Right ventricle myocardium inferior (tissue), 1 donor: ENCODE measurements at regions not wholly inside any gene's neighbourhood (a gene's known extent, or its start where the extent isn't known, plus 50 kb on each side); places are given as distances from the start of the nearest gene placed in this dataset.
"Not testable (repeated sequence)": the region's sequence is repeated elsewhere in the genome, so short reads cannot be mapped to it uniquely, and the experiment has no call there.

ENCODE experiments used
- ATAC-seq: fragments of 200-7000 bp; cut with Tn5 transposase; one replicate; pipeline ENCODE4 v1.9.1; 2020; ENCODE audit warnings: mild to moderate bottlenecking, moderate library complexity
- DNase-seq: peaks from one replicate; pipeline ENCODE4 v3.0.0; 2021; ENCODE audit errors: missing footprints
- intact Hi-C: fragments of 100-400 bp; cut with DNase I; formaldehyde crosslinking; loops from one replicate; pipeline ENCODE4 v1.11.0; 2022
- donor health status: DM: no; HTN: yes; CAD: no; lungs with severe emphysema.

DNA sequence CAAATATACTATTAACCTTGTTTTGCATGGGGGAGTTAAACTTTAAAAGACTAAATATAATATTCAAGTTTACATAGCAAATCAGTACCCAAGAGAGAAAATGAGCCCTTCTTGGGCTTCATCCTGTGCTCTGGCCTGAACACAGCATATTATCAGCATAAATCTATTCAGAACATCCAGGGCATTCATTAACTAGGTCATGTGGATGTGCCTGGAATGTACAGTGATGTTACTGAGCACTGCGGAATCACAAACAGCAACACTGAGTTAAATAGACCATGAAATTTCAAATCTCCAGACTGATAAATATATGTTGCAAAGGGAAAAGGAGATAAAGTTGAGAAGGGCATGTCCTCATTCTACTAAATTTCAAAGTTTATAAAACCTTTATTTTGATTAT is 426.4 kb downstream of the AASDHPPT start:
- intact Hi-C loops, result no loop called here
- no peak for ATAC-seq

DNA sequence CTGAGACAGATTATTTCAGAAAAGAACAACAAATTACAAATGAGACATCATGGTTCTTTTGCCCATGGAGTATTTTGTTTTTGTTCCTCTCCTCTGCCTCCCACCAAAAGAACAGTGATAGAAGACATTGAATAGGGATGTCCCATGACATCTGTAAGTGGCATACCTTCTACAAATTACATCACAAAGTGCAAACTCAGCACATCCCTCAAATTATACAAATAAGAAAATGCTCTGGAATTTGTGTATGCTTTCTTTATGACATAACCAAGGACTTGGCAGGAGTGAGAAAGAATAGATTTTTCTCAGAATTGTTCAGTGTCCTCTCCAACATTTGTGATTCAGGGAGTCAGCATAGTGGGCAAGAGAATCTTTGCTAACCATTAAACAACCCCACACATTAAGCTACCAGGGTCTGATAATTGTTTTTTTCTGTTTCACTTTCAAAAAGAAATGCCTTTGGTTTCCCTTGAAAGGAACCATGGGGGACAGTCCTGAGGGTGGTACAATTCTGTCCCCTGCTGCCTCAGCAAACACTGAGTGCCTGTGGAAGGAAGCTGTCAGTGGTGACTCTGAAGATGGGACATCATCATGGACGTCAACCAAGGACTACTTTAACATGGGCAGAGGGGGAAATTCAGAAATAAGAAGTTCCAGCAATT is 430.3 kb downstream of the AASDHPPT start:
- intact Hi-C loops, result no loop called here
- DNase-seq (no peak), ATAC-seq (no peak)

More for the DNA sequence above, 426.4 kb downstream of the AASDHPPT start:
- DNase-seq, result no peak

DNA sequence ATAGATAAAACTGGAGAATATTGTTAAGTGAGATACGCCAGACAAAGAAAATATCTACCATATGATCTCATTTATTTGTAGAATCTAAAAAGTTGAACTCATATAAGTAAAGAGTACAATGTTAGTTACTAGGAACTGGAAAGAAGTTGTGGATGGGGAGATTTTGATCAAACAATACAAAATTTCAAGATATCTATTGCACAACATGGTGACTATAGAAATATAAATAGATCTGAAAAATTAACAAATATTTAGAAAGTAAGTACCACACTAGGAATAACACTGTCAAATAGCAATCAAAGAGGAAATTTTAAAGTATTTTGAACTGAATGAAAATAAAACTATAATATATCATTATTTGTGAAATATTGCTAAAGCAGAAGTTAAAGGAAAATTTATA is 437.2 kb downstream of the AASDHPPT start:
- DNase-seq (no peak), ATAC-seq (no peak)
- intact Hi-C loops, result no loop called here

DNA sequence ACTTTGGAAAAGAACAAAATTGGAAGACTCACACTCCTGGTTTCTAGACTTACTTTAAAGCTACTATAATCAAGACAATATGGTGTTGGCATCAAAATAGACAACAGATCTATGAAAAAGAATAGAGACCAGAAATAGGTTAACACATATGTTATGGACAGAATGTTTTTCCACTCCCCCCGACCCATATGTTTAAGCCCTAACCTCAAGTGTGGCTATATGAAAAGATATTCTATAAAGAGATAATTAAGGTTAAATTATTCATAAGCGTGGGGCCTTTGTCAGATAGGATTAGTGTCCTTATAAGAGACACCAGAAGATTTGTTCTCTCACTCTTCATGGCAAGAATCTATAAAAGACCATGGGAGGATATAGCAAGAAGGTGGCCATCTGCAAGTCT is 440.0 kb downstream of the AASDHPPT start:
- ATAC-seq (no peak), DNase-seq (no peak)
- intact Hi-C loops, result loop anchor here (2.0 kb wide), 1 partner anchor 51 kb away; no protein-coding TSS in a partner anchor

DNA sequence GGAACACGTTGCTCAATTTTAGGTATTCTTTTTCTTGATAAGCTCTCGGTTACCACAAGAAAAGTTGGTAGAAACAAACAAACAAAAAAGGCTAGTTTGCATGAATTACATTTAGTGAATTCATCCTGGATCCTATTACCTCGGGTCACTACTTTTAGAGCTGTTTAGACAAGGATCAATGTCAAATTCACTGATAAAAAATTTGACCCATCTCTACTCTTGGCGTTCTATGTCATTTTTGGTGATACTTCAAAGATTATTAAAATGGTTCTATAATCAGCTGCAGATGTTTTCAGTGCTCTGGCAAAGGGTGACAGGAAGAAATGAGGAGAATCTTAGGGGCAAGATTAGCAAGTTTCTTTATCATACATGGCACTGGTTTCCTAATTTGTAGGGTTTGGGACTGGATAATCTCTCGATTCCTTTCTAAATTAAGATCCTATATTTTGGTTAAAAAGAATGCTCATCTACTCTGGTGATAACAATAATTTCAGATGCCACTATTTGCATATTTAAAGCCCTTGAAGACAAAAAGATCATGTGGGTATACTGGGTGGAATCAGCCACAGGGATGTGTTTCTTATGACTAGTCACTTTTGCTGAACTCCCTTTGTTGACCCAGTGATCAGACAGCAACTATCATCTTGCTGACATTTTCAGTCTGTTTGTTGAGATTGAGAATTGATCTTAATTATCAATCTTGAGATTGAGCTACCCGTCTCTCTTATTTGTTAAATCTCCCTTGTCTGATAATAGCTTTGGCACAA is 442.9 kb downstream of the AASDHPPT start:
- intact Hi-C loops, result no loop called here
- ATAC-seq (no peak), DNase-seq (no peak)

DNA sequence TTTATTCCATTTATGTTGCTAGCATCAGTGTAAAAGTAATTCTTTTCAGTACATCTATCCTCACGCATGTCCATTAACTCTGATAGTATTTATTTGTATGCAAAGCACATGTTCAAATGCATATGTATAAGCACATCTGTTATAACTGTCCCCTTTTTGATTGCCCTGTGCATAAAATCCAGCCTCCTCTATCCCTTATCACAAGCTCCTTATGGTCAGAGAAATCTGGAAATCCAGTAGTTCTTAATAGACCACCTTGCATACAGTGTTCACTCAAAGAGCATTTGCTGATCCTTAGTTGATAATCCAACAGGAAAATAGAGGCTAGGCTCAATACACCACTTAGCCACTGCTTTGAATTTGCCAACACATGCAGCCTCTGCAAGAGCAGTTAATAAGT is 443.5 kb downstream of the AASDHPPT start:
- DNase-seq, result no peak
- intact Hi-C loops, result no loop called here
- ATAC-seq, result no peak

DNA sequence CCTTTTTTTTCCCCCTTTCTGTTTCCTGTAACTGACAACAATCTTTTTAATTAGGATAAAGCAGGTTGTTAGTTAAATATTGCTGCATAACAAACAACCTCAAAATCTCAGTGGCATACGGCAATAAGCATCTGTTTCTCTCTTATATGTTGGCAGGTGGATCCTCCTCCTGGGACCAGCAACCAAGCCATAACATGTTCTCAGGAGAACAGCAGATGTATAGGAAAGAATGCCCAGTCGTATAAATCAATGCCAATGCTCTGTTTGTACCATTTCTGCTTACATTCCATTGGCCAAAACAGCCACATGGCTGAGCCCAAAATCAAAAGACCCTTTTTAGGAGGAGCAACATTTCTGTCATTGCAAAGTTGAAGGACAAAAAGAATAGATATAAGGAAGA is 445.7 kb downstream of the AASDHPPT start:
- ATAC-seq, result no peak
- intact Hi-C loops, result no loop called here
- no peak for DNase-seq

DNA sequence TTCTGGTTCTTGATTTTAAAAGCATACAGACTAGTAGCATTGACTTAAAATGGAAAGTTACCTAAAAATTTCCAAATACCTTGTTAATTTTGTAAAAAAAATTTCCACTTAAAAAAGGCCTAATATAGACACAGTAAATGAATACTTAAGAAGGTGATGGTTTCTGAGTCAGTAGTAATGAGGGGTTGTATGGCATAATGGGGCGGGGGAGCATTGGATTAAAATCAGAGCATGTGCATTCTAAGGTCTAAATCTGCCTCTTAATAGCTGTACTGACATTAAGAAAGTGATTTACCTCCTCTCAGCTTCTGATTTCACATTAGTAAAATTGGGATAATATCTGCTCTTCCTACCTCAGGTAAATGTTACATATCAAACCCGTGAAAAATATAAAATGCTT is 446.5 kb downstream of the AASDHPPT start:
- intact Hi-C loops, result no loop called here
- DNase-seq, result no peak
- no peak for ATAC-seq

DNA sequence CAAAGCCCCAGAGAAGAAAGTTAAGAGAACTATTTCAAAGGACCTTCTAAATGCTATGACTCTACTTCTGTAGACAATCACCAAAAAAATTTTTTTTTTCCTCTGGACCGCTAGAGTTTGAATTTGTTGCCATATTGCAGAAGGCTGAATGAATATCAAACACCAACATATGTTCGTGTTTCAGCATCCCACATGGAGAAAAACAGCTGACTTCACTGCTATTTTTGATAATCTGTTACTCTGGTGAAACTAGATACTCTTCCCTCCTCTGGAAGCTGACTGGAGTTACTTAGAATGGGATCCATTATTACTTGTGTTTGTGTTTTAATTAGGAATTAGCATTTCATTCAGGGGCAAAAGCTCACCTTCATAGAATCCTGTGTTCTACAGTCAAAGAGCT is 447.0 kb downstream of the AASDHPPT start:
- no peak for ATAC-seq
- no peak for DNase-seq
- intact Hi-C loops, result no loop called here

DNA sequence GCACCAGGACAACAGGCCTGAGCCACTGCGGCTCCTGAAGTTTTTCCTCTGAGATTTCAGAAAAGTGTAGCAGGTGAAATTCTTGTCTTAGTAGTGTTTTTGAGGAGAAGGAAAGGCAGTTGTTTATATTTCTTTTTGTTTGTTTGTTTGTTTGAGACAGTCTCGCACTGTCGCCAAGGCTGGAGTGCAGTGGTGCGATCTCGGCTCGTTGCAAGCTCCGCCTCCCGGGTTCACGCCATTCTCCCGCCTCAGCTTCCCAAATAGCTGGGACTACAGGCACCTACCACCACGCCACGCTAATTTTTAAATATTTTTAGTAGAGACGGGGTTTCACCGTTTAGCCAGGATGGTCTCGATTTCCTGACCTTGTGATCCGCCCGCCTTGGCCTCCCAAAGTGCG is 454.2 kb downstream of the AASDHPPT start:
- intact Hi-C loops, ATAC-seq: not testable (repeated sequence)
- DNase-seq, result peak; percentile 45

DNA sequence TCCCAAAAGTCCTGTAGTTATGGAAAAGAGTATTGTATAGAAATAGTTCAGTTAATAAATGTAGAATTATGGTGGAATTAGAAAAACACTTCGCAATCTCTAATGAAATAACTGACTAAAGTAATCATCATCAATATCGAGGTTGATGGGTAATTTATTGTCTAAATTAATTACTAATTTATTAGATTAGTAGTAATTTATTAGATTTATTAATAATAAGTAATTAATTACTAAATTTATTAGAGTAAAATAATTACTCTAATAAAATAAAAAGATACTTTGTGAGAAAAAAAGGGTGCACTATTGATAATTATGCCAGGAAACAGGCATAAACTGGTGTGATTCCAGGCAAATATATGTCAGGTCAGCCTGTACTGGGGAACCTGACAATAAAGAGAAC is 455.6 kb downstream of the AASDHPPT start:
- intact Hi-C loops, result no loop called here
- no peak for DNase-seq
- ATAC-seq, result no peak

DNA sequence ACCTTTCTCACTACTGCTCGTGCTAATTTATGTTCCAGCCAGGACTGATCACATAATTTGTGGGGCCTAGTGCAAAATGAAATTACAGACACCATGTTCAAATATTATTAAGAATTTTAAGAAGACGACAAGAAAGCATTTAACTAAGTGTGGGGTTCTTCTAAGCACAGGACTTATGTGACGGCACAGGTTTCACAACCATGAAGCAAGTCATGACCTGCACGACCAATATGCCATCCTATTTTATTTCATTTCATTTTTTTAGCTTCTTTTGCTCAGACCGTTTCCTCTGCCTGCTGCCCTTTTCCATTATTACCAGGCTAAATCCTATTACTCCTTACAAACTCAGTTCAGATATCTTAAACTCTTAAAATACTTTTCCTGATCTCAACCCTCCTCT is 462.5 kb downstream of the AASDHPPT start:
- intact Hi-C loops, result no loop called here
- DNase-seq (no peak), ATAC-seq (no peak)

DNA sequence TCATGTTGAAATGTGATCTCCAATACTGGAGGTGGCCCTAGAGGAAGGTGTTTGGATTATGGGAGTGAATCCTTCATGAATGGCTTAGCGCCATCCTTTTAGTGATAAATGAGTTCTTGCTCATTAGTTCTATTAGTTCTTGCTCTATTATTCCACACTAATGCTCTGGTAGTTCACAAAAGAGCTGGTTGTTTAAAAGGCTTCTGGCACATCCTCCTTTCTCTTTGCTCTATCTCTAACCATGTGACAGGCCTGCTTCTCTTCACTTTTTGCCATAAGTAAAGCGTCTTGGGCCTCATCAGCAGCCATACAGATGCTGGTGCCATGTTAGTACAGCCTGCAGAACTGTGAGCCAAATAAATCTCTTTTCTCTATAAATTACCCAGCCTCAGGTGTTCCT is 469.9 kb downstream of the GUCY1A2 start:
- ATAC-seq (no peak), DNase-seq (no peak)
- intact Hi-C loops, result no loop called here

DNA sequence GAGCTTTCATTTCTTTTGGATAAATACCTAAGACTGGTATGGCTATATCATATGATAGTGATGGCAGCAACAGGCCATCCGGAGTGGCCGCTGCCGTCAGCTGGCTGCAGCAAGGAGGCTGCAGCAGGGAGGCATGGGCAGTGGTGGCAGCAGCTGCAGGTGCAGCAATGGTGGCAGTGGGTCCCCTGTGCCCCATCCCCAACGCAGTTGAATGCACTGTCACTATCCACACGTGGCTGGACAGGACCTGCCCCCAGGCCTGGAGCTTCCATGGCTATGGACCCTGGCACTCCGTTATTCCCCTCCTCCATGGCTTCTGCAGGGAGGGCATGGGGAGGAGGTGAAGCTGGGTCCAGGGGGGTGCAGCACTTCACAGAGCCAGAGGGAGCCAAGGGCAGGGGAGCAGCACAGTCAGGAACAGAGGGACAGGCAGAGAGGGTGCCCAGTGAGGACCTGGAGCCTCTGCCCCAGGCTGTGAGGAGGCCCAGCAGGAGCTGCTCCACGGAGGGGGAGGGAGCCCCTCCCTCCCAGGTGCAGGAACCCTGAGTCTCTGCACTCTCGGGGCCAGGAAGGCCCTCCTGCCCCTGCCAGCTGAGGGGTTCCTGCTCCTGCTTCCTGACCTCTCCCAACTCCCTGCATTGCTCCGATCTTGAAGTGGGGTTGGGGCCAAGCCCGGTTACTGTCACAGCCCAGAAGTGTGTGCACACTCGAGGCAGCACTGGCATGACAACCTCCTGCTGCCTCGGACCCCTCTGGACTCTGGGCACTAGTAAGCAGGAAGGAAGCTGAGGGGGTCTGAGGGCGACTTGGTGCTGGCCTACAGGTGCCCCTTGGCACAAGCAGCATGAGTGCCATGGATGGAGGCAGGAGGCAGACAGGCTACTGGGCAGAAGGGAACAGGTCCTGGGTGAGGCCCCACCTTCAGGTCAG is 466.3 kb downstream of the GUCY1A2 start:
- DNase-seq, result no peak
- intact Hi-C loops, result no loop called here
- ATAC-seq, result no peak

DNA sequence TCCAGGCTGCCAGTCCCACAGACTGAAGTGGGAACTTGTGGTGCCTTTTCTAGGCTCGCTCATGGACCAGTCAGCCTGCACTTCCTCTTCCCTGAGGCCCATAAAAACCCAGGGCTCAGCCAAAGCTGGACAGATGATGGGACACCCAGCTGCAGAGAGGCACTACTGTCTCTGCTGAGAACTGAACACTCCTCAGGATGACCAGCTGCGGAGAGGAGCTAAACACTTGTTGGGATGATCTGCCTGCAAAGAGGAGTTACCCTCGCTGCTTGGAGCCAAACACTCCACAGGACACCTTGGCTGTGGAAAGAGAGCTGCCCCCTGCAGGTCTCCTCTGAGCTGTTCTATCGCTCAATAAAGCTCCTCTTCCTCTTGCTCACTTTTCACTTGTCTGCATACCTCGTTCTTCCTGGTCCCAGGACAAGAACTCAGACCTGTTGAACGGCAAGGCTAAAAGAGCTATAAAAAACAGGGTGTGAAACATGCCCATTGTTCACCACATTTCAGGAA is 465.5 kb downstream of the GUCY1A2 start:
- DNase-seq, result no peak
- ATAC-seq, result no peak
- intact Hi-C loops, result no loop called here

DNA sequence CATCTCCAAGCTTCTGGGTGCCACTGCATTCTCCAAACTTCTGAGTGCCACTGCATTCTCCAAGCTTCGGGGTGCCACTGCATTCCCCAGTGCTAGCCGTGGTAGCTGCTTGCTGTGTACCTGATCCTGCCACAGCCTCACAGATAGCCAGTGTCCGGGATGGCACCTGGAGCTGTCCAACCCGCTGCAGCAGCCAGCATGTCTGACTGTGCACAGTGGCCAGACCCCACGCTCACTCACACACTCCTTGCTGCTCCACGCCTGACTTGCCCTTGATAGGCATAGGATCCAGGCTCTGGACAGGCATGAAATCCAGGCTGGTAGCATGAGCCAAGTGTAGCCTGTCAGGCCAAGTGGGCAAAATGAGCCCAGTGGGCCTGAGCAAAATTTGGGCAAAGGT is 465.0 kb downstream of the GUCY1A2 start:
- intact Hi-C loops, result no loop called here
- no peak for ATAC-seq
- no peak for DNase-seq

DNA sequence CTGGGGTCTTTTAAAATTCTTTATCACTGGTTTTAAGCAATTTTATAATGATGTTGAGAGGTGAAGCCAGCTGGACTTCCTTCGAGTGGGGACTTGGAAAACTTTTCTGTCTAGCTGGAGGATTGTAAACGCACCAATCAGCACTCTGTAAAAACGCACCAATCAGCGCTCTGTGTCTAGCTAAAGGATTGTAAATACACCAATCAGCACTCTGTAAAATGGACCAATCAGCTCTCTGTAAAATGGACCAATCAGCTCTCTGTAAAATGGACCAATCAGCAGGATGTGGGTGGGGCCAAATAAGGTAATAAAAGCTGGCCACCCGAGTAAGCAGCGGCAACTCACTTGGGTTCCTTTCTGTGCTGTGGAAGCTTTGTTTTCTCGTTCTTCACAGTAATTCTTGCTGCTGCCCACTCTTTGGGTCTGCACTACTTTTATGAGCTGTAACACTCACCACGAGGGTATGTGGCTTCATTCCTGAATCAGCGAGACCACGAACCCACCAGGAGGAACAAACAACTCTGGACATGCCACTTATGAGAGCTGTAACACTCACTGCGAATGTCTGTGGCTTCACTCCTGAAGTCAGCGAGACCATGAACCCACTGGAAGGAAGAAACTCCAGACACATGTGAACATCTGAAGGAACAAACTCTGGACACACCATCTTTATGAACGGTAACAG is 462.6 kb downstream of the GUCY1A2 start:
- intact Hi-C loops, ATAC-seq: not testable (repeated sequence)

DNA sequence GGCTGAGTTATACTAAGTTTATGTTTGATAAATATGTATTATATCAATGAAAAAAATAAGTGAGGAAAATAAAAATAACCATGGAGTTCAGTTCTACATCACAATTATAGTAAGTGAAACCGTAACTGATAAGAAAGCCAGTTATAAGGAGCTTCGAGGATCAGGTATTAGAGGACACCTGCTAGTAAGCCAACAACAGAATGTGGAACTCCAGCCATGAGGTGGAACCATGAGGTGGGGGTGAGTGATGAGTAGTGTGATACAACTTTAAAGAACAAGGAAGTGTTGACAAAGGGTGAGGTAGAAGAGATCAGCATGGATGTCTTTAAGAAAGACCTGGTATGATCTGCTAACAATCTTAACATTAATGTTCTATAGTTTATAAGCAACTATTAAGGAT is 452.9 kb downstream of the GUCY1A2 start:
- ATAC-seq (no peak), DNase-seq (no peak)
- intact Hi-C loops, result no loop called here

More for the DNA sequence above, 462.6 kb downstream of the GUCY1A2 start:
- not testable (repeated sequence) for DNase-seq

DNA sequence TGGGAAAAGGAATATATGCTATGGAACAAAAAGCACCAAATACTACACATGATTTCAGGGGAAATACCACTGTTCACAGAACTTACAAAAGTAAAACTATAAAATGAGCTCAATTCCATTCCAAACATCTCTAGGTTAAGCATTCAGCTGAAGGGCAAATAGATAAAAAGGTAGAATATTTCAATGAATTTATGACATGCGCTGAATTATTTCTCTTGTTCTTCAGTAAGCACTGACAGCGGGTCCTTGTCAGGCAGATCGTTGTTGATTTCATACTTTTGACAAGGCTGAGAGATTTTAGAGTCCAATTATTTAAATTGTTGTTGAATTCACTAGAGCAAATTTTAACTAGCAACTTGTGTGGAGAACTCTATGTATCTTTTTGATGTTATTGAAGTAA is 449.6 kb downstream of the GUCY1A2 start:
- intact Hi-C loops, result loop anchor here (2.0 kb wide), 1 partner anchor 52 kb away; no protein-coding TSS in a partner anchor
- ATAC-seq (no peak), DNase-seq (no peak)
